Naive B cell (primary cell): ENCODE measurements at regions not wholly inside any gene's neighbourhood (a gene's known extent, or its start where the extent isn't known, plus 50 kb on each side); places are given as distances from the start of the nearest gene placed in this dataset.
A peak's percentile ranks its signal among the peaks of the same experiment; 100 is the strongest.
"Not testable (repeated sequence)": the region's sequence is repeated elsewhere in the genome, so short reads cannot be mapped to it uniquely, and the experiment has no call there.

ENCODE experiments used
- ATAC-seq, 2 donors: fragments of 150-1000 bp; cut with Tn5 transposase; 2 replicates each; pipeline ENCODE4 v1.10.0; 2021; ENCODE audit warnings: low read depth in 2 of 2, mild to moderate bottlenecking in 2 of 2, moderate library complexity in 2 of 2
- DNase-seq: peaks from one replicate; pipeline ENCODE4 v3.0.0; 2022
- H3K27ac Mint-ChIP-seq, 6 donors: one replicate each; pipeline ENCODE4 v1.8.0; 2020 to 2022; ENCODE audit warnings: mild to moderate bottlenecking in 6 of 6, mixed read lengths in 6 of 6, moderate library complexity in 5 of 6, inconsistent platforms in 2 of 6
- H3K27me3 Mint-ChIP-seq, 3 donors: one replicate each; pipeline ENCODE4 v1.8.0; 2021 to 2022; ENCODE audit warnings: mixed read lengths in 3 of 3, mild to moderate bottlenecking in 1 of 3
- H3K36me3 Mint-ChIP-seq, 2 donors: one replicate each; pipeline ENCODE4 v1.8.0; 2020 to 2022; ENCODE audit warnings: mixed read lengths in 2 of 2, inconsistent platforms in 1 of 2, mild to moderate bottlenecking in 1 of 2
- H3K4me1 Mint-ChIP-seq, 3 donors: one replicate each; pipeline ENCODE4 v1.8.0; 2020 to 2022; ENCODE audit warnings: mixed read lengths in 3 of 3, inconsistent platforms in 1 of 3, mild to moderate bottlenecking in 1 of 3, moderate library complexity in 1 of 3
- H3K4me3 Mint-ChIP-seq, 8 donors: one replicate each; pipeline ENCODE4 v1.8.0; 2020 to 2022; ENCODE audit warnings: mild to moderate bottlenecking in 8 of 8, mixed read lengths in 8 of 8, moderate library complexity in 8 of 8, inconsistent platforms in 2 of 8
- H3K9me3 Mint-ChIP-seq, 7 donors: one replicate each; pipeline ENCODE4 v1.8.0; 2020 to 2022; ENCODE audit warnings: mixed read lengths in 7 of 7, mild to moderate bottlenecking in 5 of 7, inconsistent platforms in 2 of 7, moderate library complexity in 1 of 7

DNA sequence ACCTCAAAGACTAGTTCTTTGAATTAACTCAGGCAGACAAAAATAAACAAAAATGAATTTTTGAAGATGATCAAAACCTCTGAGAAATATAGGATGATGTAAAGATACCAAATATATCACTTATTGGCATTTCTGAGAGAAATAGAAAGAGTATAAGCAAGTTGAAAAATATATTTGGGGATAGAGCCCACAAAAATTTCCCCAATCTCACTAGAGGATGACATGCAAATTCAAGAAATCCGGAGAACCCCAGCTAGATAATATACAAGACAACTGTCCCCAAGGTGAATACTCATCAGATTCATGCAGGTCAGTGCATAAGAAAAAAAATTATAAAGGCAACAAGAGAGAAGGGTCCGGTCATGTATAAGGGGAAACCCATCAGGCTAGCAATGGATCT is 129.1 kb downstream of the CXXC4 start:
- no peaks in the 10 kb centered on the region for H3K27me3 Mint-ChIP-seq

GRCh38 chr4:104353481-104353880 is 141.2 kb downstream of the CXXC4 start:
- Mint-ChIP-seq H3K9me3 (peaks cover 5 to 39% (median 19%) of the 10 kb centered on the region in 7 donors), H3K27me3 (no peaks in the 10 kb centered on the region), H3K36me3 (no peaks in the 10 kb centered on the region), H3K4me3 (no peak overlapping the region), H3K4me1 (no peaks in the 10 kb centered on the region), H3K27ac (no peak overlapping the region)
- no peak for ATAC-seq
- DNase-seq = no peak

More for the DNA sequence above, 129.1 kb downstream of the CXXC4 start:
- Mint-ChIP-seq H3K36me3 (no peaks in the 10 kb centered on the region), H3K9me3 (peaks cover 0 to 7% (median 4%) of the 10 kb centered on the region in 7 donors), H3K4me3 (no peak overlapping the region), H3K4me1 (no peaks in the 10 kb centered on the region), H3K27ac (no peak overlapping the region)
- no peak for ATAC-seq
- no peak for DNase-seq

GRCh38 chr4:104352211-104352610 is 142.5 kb downstream of the CXXC4 start:
- H3K4me3 Mint-ChIP-seq = no peak overlapping the region
- peaks cover 9 to 37% (median 16%) of the 10 kb centered on the region in 7 donors for H3K9me3 Mint-ChIP-seq
- H3K27me3 Mint-ChIP-seq = no peaks in the 10 kb centered on the region
- ATAC-seq (no peak), DNase-seq (no peak)
- H3K4me1 Mint-ChIP-seq = no peaks in the 10 kb centered on the region
- H3K27ac Mint-ChIP-seq = no peak overlapping the region
- H3K36me3 Mint-ChIP-seq = no peaks in the 10 kb centered on the region

- Mint-ChIP-seq H3K4me3 (no peak overlapping the region), H3K4me1 (no peaks in the 10 kb centered on the region), H3K27ac (peak overlapping the region in 1 of 6 donors; percentile 38), H3K9me3 (peaks cover 9 to 34% (median 14%) of the 10 kb centered on the region in 7 donors), H3K36me3 (no peaks in the 10 kb centered on the region), H3K27me3 (no peaks in the 10 kb centered on the region)
- no peak for ATAC-seq
- DNase-seq = no peak
These were observed 143.0 kb downstream of the CXXC4 start for GRCh38 chr4:104351706-104352105.

- Mint-ChIP-seq H3K27ac (no peak overlapping the region), H3K4me1 (no peaks in the 10 kb centered on the region), H3K36me3 (peaks cover 0 to 8% of the 10 kb centered on the region in 2 donors), H3K27me3 (no peaks in the 10 kb centered on the region), H3K9me3 (peaks cover 2 to 13% (median 6%) of the 10 kb centered on the region in 7 donors), H3K4me3 (no peak overlapping the region)
- no peak for ATAC-seq
- DNase-seq = no peak
These were observed 149.0 kb downstream of the CXXC4 start for GRCh38 chr4:104345598-104346242.

- Mint-ChIP-seq H3K9me3 (peaks cover 2 to 13% (median 6%) of the 10 kb centered on the region in 7 donors), H3K27ac (no peak overlapping the region), H3K27me3 (no peaks in the 10 kb centered on the region), H3K36me3 (peaks cover 0 to 8% of the 10 kb centered on the region in 2 donors), H3K4me1 (no peaks in the 10 kb centered on the region), H3K4me3 (no peak overlapping the region)
- no peak for DNase-seq
- ATAC-seq = no peak
These were observed 150.2 kb downstream of the CXXC4 start for GRCh38 chr4:104344342-104344980.

- DNase-seq = no peak
- Mint-ChIP-seq H3K36me3 (no peaks in the 10 kb centered on the region), H3K4me3 (no peak overlapping the region), H3K27ac (no peak overlapping the region), H3K9me3 (peaks cover 5 to 16% (median 8%) of the 10 kb centered on the region in 7 donors), H3K27me3 (no peaks in the 10 kb centered on the region), H3K4me1 (no peaks in the 10 kb centered on the region)
- no peak for ATAC-seq
These were observed 160.3 kb downstream of the CXXC4 start for GRCh38 chr4:104334410-104334809.

DNA sequence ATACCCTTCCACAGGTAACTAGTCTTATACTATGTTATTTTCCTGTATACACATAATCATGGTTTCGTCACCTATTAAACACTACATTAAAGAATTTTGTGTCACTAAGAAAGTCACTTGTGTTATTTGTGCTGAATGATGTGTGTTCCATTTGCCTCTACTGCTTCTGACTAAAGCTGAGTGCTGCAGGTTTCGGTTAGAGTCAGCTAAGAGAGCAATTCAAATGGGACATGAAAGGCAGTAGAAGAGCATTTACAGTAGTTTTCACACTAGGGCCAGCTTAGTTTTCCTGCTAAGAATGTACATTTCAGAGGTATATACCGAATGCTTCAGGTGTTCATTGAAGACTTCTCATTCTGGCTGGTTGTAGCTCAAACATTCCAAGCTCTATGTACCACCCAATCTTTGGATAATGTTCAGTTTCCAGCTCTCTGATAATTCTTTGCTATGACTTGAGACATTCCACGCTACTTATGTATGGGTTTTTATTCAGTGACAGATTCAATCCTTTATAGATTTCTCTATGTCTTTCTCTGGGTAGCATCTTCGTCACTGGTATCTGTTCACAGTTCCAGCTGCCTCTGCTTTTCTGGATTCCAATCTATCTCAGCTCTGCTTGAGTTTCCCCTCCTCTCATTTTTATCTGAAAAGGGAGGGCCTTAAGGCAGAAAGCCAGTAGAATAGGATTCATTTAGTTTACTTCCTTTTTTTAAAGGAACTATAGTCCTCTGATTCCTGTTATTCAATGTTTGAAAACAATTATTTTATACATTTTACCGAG is 164.4 kb downstream of the CXXC4 start:
- H3K27me3 Mint-ChIP-seq = no peaks in the 10 kb centered on the region
- DNase-seq (no peak), ATAC-seq (no peak)
- H3K4me3 Mint-ChIP-seq = no peak overlapping the region
- no peaks in the 10 kb centered on the region for H3K4me1 Mint-ChIP-seq
- H3K27ac Mint-ChIP-seq = no peak overlapping the region
- peaks cover 5 to 11% (median 9%) of the 10 kb centered on the region in 7 donors for H3K9me3 Mint-ChIP-seq
- H3K36me3 Mint-ChIP-seq = no peaks in the 10 kb centered on the region

- not testable (repeated sequence) for H3K27ac Mint-ChIP-seq
These were observed 167.6 kb downstream of the CXXC4 start for GRCh38 chr4:104326991-104327694.

GRCh38 chr4:104302731-104303130 is 192.0 kb downstream of the CXXC4 start:
- DNase-seq = no peak
- Mint-ChIP-seq H3K36me3 (no peaks in the 10 kb centered on the region), H3K4me1 (no peaks in the 10 kb centered on the region), H3K27ac (no peak overlapping the region), H3K4me3 (no peak overlapping the region), H3K27me3 (no peaks in the 10 kb centered on the region), H3K9me3 (peaks cover 0 to 17% (median 2%) of the 10 kb centered on the region in 7 donors)
- ATAC-seq = no peak

More at GRCh38 chr4:104326991-104327694, 167.6 kb downstream of the CXXC4 start:
- not testable (repeated sequence) for DNase-seq, H3K27me3 Mint-ChIP-seq, H3K4me1 Mint-ChIP-seq, ATAC-seq, H3K4me3 Mint-ChIP-seq, H3K36me3 Mint-ChIP-seq
- peaks cover 0 to 14% (median 6%) of the 10 kb centered on the region in 7 donors for H3K9me3 Mint-ChIP-seq

GRCh38 chr4:104294811-104295210 is 199.9 kb downstream of the CXXC4 start:
- H3K4me3 Mint-ChIP-seq = no peak overlapping the region
- no peak overlapping the region for H3K27ac Mint-ChIP-seq
- DNase-seq = no peak
- H3K9me3 Mint-ChIP-seq = peaks cover 2 to 11% (median 6%) of the 10 kb centered on the region in 7 donors
- H3K27me3 Mint-ChIP-seq = no peaks in the 10 kb centered on the region
- no peaks in the 10 kb centered on the region for H3K36me3 Mint-ChIP-seq
- ATAC-seq = no peak
- no peaks in the 10 kb centered on the region for H3K4me1 Mint-ChIP-seq

DNA sequence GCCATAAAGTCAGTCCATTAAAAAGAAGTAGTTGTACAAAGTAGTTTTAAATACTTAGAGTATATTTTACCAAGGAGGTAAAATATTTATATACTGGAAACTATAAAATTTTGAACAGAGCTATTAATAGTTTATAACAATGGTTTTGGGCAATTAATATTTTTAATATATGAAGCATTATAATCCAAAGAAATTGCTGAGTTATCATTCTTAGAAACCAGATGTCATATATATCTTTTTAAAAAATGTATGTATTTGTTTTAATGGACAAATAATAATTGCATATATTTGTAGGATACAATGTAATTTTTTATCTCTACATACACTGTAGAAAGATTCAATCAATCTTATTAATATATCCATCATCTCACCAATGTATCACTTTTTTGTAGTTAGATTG is 207.8 kb downstream of the CXXC4 start:
- ATAC-seq (no peak), DNase-seq (no peak)
- Mint-ChIP-seq H3K36me3 (no peaks in the 10 kb centered on the region), H3K4me3 (no peak overlapping the region), H3K9me3 (peaks cover 0 to 8% (median 4%) of the 10 kb centered on the region in 7 donors), H3K27me3 (no peaks in the 10 kb centered on the region), H3K27ac (no peak overlapping the region), H3K4me1 (no peaks in the 10 kb centered on the region)

- Mint-ChIP-seq H3K27ac (no peak overlapping the region), H3K27me3 (no peaks in the 10 kb centered on the region), H3K4me1 (no peaks in the 10 kb centered on the region)
These were observed 211.4 kb downstream of the CXXC4 start for GRCh38 chr4:104283303-104283702.

More at GRCh38 chr4:104283303-104283702, 211.4 kb downstream of the CXXC4 start:
- H3K36me3 Mint-ChIP-seq = no peaks in the 10 kb centered on the region
- peaks cover 0 to 2% (median 0%) of the 10 kb centered on the region in 7 donors for H3K9me3 Mint-ChIP-seq
- no peak overlapping the region for H3K4me3 Mint-ChIP-seq
- no peak for ATAC-seq
- DNase-seq = no peak
